ENCODE measurements at regions not wholly inside any gene's neighbourhood (a gene's known extent, or its start where the extent isn't known, plus 50 kb on each side); places are given as distances from the start of the nearest gene placed in this dataset.
"Not testable (repeated sequence)": the region's sequence is repeated elsewhere in the genome, so short reads cannot be mapped to it uniquely, and the experiment has no call there.

DNA sequence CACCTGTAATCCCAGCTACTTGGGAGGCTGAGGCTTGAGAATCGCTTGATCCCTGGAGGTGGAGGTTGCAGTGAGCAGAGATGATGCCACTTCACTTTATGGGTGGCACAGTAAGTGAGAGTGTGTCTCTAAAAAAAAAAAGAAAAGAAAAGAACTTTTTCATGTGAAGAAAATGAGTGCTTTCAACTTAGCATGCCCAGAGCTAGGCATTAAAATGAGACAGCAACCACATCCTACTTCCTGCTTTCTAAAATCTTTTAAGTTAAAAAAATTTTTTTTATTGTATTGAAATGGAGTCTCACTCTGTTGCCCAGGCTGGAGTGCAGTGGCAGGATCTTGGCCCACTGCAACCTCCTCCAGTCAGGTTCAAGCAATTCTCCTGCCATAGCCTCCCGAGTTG, 170.4 kb upstream of the NOTCH2NLA start:
- TF ChIP-seq, protein P1, sequence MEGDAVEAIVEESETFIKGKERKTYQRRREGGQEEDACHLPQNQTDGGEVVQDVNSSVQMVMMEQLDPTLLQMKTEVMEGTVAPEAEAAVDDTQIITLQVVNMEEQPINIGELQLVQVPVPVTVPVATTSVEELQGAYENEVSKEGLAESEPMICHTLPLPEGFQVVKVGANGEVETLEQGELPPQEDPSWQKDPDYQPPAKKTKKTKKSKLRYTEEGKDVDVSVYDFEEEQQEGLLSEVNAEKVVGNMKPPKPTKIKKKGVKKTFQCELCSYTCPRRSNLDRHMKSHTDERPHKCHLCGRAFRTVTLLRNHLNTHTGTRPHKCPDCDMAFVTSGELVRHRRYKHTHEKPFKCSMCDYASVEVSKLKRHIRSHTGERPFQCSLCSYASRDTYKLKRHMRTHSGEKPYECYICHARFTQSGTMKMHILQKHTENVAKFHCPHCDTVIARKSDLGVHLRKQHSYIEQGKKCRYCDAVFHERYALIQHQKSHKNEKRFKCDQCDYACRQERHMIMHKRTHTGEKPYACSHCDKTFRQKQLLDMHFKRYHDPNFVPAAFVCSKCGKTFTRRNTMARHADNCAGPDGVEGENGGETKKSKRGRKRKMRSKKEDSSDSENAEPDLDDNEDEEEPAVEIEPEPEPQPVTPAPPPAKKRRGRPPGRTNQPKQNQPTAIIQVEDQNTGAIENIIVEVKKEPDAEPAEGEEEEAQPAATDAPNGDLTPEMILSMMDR (IDR thresholded peaks at IDR 0.05), result not testable (repeated sequence)
- not testable (repeated sequence) for TF ChIP-seq POLR2AphosphoS5 (IDR thresholded peaks at IDR 0.05; ENCODE audit: low read depth, low read length); SIN3A (IDR thresholded peaks at IDR 0.05; ENCODE audit: borderline replicate concordance, insufficient read depth, low read depth, low read length)
- TF ChIP-seq, protein P2, sequence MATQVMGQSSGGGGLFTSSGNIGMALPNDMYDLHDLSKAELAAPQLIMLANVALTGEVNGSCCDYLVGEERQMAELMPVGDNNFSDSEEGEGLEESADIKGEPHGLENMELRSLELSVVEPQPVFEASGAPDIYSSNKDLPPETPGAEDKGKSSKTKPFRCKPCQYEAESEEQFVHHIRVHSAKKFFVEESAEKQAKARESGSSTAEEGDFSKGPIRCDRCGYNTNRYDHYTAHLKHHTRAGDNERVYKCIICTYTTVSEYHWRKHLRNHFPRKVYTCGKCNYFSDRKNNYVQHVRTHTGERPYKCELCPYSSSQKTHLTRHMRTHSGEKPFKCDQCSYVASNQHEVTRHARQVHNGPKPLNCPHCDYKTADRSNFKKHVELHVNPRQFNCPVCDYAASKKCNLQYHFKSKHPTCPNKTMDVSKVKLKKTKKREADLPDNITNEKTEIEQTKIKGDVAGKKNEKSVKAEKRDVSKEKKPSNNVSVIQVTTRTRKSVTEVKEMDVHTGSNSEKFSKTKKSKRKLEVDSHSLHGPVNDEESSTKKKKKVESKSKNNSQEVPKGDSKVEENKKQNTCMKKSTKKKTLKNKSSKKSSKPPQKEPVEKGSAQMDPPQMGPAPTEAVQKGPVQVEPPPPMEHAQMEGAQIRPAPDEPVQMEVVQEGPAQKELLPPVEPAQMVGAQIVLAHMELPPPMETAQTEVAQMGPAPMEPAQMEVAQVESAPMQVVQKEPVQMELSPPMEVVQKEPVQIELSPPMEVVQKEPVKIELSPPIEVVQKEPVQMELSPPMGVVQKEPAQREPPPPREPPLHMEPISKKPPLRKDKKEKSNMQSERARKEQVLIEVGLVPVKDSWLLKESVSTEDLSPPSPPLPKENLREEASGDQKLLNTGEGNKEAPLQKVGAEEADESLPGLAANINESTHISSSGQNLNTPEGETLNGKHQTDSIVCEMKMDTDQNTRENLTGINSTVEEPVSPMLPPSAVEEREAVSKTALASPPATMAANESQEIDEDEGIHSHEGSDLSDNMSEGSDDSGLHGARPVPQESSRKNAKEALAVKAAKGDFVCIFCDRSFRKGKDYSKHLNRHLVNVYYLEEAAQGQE (IDR thresholded peaks at IDR 0.05; ENCODE audit: insufficient read depth in 1 of 2, low read depth in 2 of 2, low read length in 1 of 2), result not testable (repeated sequence)
